GM18519 (cell line): ENCODE measurements at regions not wholly inside any gene's neighbourhood (a gene's known extent, or its start where the extent isn't known, plus 50 kb on each side); places are given as distances from the start of the nearest gene placed in this dataset.

ENCODE experiments used
- ATAC-seq: cut with Tn5 transposase; IDR thresholded peaks from one replicate; pipeline ENCODE4 v1.9.1; 2021; ENCODE audit warnings: mild to moderate bottlenecking, moderate library complexity; ENCODE audit not compliant: unreplicated experiment, low FRiP score

- ATAC-seq: no peak
Observed at GRCh38 chr10:105953056-105953455, 1211.5 kb downstream of the SORCS1 start.

GRCh38 chr10:105952153-105952552, 1212.4 kb downstream of the SORCS1 start:
- ATAC-seq: peak; percentile 92

GRCh38 chr10:105950410-105950809, 1214.1 kb downstream of the SORCS1 start:
- ATAC-seq: peak; percentile 40

GRCh38 chr10:105949721-105950120, 1214.8 kb downstream of the SORCS1 start:
- no peak for ATAC-seq

- no peak for ATAC-seq
Observed at GRCh38 chr10:105925045-105925785, 1239.3 kb downstream of the SORCS1 start.

GRCh38 chr10:105921348-105921747, 1243.2 kb downstream of the SORCS1 start:
- ATAC-seq: no peak

GRCh38 chr10:105914432-105914831, 1250.1 kb downstream of the SORCS1 start:
- no peak for ATAC-seq

- ATAC-seq: no peak
Observed at GRCh38 chr10:105908701-105909100, 1255.8 kb downstream of the SORCS1 start.

GRCh38 chr10:105885495-105885894, 1244.4 kb downstream of the SORCS3 start:
- ATAC-seq: no peak

GRCh38 chr10:105879401-105879800, 1238.3 kb downstream of the SORCS3 start:
- ATAC-seq: no peak

- no peak for ATAC-seq
Observed at GRCh38 chr10:105875050-105875449, 1234.0 kb downstream of the SORCS3 start.

GRCh38 chr10:105872665-105873064, 1231.6 kb downstream of the SORCS3 start:
- no peak for ATAC-seq

GRCh38 chr10:105868935-105869334, 1227.8 kb downstream of the SORCS3 start:
- ATAC-seq: no peak

GRCh38 chr10:105864854-105865253, 1223.8 kb downstream of the SORCS3 start:
- no peak for ATAC-seq

- ATAC-seq: no peak
Observed at GRCh38 chr10:105857268-105858264, 1216.5 kb downstream of the SORCS3 start.

- no peak for ATAC-seq
Observed at GRCh38 chr10:105855791-105856190, 1214.7 kb downstream of the SORCS3 start.

- no peak for ATAC-seq
Observed at GRCh38 chr10:105844676-105845570, 1203.8 kb downstream of the SORCS3 start.

GRCh38 chr10:105844241-105844640, 1203.2 kb downstream of the SORCS3 start:
- ATAC-seq: no peak

- ATAC-seq: no peak
Observed at GRCh38 chr10:105843786-105844185, 1202.7 kb downstream of the SORCS3 start.

GRCh38 chr10:105840288-105840770, 1199.2 kb downstream of the SORCS3 start:
- ATAC-seq: no peak
